A204.1 (cell line): ENCODE measurements at regions not wholly inside any gene's neighbourhood (a gene's known extent, or its start where the extent isn't known, plus 50 kb on each side); places are given as distances from the start of the nearest gene placed in this dataset.
A peak's percentile ranks its signal among the peaks of the same experiment; 100 is the strongest.

Experiments used
- FAIRE-seq: peaks from 2 replicates; lab custom pipeline; 2012; peaks lifted over from hg19 to GRCh38; lab: Jason Lieb, UNC

GRCh38 chr14:84809158-84809557 is 720.8 kb upstream of the FLRT2 start:
- no peak for FAIRE-seq

GRCh38 chr14:84814391-84814790 is 715.6 kb upstream of the FLRT2 start:
- no peak for FAIRE-seq

GRCh38 chr14:84819528-84819927 is 710.4 kb upstream of the FLRT2 start:
- no peak for FAIRE-seq

- FAIRE-seq: no peak
Observed at GRCh38 chr14:84825481-84826251, 704.3 kb upstream of the FLRT2 start.

GRCh38 chr14:84826294-84826693 is 703.6 kb upstream of the FLRT2 start:
- no peak for FAIRE-seq

GRCh38 chr14:84850595-84850994 is 679.3 kb upstream of the FLRT2 start:
- FAIRE-seq: peak; percentile 95

GRCh38 chr14:84856751-84857534 is 673.0 kb upstream of the FLRT2 start:
- FAIRE-seq: no peak

GRCh38 chr14:84857571-84857970 is 672.4 kb upstream of the FLRT2 start:
- FAIRE-seq: no peak

- FAIRE-seq: no peak
Observed at GRCh38 chr14:84859116-84859515, 670.8 kb upstream of the FLRT2 start.

- FAIRE-seq: no peak
Observed at GRCh38 chr14:84864548-84865271, 665.2 kb upstream of the FLRT2 start.

- no peak for FAIRE-seq
Observed at GRCh38 chr14:84871734-84872133, 658.2 kb upstream of the FLRT2 start.

- no peak for FAIRE-seq
Observed at GRCh38 chr14:84874436-84874835, 655.5 kb upstream of the FLRT2 start.

- FAIRE-seq: no peak
Observed at GRCh38 chr14:84877061-84877460, 652.9 kb upstream of the FLRT2 start.

- no peak for FAIRE-seq
Observed at GRCh38 chr14:84882830-84883229, 647.1 kb upstream of the FLRT2 start.

GRCh38 chr14:84885061-84885460 is 644.9 kb upstream of the FLRT2 start:
- no peak for FAIRE-seq

- FAIRE-seq: no peak
Observed at GRCh38 chr14:84891404-84891803, 638.5 kb upstream of the FLRT2 start.

- FAIRE-seq: no peak
Observed at GRCh38 chr14:84894254-84894653, 635.7 kb upstream of the FLRT2 start.

- no peak for FAIRE-seq
Observed at GRCh38 chr14:84922370-84922769, 607.6 kb upstream of the FLRT2 start.

- FAIRE-seq: peak; percentile 70
Observed at GRCh38 chr14:84926656-84927055, 603.3 kb upstream of the FLRT2 start.

GRCh38 chr14:84927096-84927827 is 602.7 kb upstream of the FLRT2 start:
- no peak for FAIRE-seq

GRCh38 chr14:84929086-84929485 is 600.9 kb upstream of the FLRT2 start:
- no peak for FAIRE-seq

GRCh38 chr14:84929834-84930233 is 600.1 kb upstream of the FLRT2 start:
- FAIRE-seq: no peak
